ENCODE measurements at regions not wholly inside any gene's neighbourhood (a gene's known extent, or its start where the extent isn't known, plus 50 kb on each side); places are given as distances from the start of the nearest gene placed in this dataset.

DNA sequence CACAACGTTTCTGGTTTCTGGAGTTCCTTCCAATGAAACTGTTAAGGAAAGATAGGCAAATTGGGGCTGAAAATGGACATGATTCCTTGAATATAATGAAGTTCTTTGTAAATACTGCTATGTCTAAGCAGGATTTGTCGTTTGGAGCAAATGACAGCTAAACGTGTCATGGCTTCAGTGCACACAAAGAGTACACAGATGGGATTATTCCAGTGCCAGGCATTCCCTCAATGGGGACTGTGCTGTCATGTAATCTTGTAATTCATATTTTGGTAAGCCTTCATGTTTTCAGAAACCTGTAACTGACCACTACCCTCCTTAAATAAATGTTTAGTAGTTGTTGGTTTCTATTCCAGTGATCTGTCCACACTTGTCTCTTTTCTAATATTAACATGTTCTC lies 404.7 kb upstream of the CDH7 start:
- Histone ChIP-seq H4K20me1 (ENCODE audit: control insufficient read depth, extremely low read depth, insufficient read depth, low read length) (no peaks in the 10 kb centered on the region), H3K9me3 (ENCODE audit: control insufficient read depth, low read depth, low read length) (no peaks in the 10 kb centered on the region), H3K4me2 (ENCODE audit: control insufficient read depth, extremely low read depth, insufficient read depth, low read depth, low read length) (no peak overlapping the region), H3K27me3 (ENCODE audit: control insufficient read depth, extremely low read depth, insufficient read depth, low read length) (no peaks in the 10 kb centered on the region), H3K9me1 (ENCODE audit: control insufficient read depth, extremely low read depth, insufficient read depth, low read length) (no peaks in the 10 kb centered on the region), H2AFZ (ENCODE audit: control insufficient read depth, low read length) (no peak overlapping the region), H3K9ac (ENCODE audit: control insufficient read depth, extremely low read depth, insufficient read depth, low read length) (no peak overlapping the region), H3K79me2 (ENCODE audit: control insufficient read depth, insufficient read depth, low read length) (no peaks in the 10 kb centered on the region), H3K4me1 (ENCODE audit: control insufficient read depth, extremely low read depth, insufficient read depth, low read length) (no peaks in the 10 kb centered on the region), H3K36me3 (ENCODE audit: control insufficient read depth in 2 of 2, extremely low read depth in 1 of 2, insufficient read depth in 2 of 2, low read length in 2 of 2) (no peaks in the 10 kb centered on the region), H3K4me3 (ENCODE audit: control insufficient read depth in 2 of 3, extremely low read depth in 1 of 3, insufficient read depth in 2 of 3, low read depth in 1 of 3, low read length in 3 of 3) (no peak overlapping the region), H3K27ac (ENCODE audit: control insufficient read depth, insufficient read depth, low read length) (no peak overlapping the region)
- DNase-seq (ENCODE audit: low read depth, low spot score) (no peak), FAIRE-seq (no peak)
- TF ChIP-seq EZH2 (IDR thresholded peaks at IDR 0.05; ENCODE audit: low read length): no peak
- TF ChIP-seq, protein P1, sequence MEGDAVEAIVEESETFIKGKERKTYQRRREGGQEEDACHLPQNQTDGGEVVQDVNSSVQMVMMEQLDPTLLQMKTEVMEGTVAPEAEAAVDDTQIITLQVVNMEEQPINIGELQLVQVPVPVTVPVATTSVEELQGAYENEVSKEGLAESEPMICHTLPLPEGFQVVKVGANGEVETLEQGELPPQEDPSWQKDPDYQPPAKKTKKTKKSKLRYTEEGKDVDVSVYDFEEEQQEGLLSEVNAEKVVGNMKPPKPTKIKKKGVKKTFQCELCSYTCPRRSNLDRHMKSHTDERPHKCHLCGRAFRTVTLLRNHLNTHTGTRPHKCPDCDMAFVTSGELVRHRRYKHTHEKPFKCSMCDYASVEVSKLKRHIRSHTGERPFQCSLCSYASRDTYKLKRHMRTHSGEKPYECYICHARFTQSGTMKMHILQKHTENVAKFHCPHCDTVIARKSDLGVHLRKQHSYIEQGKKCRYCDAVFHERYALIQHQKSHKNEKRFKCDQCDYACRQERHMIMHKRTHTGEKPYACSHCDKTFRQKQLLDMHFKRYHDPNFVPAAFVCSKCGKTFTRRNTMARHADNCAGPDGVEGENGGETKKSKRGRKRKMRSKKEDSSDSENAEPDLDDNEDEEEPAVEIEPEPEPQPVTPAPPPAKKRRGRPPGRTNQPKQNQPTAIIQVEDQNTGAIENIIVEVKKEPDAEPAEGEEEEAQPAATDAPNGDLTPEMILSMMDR (optimal IDR thresholded peaks at IDR 0.05 in 1 of 3, IDR thresholded peaks at IDR 0.05 in 1 of 3, conservative IDR thresholded peaks at IDR 0.05 in 1 of 3; ENCODE audit: extremely low read depth in 1 of 3, insufficient read depth in 2 of 3, low read length in 3 of 3): no peak
- dilution Hi-C loops (cut with MboI; ENCODE audit: extremely low pct_ligation_motif_present, low sequenced_read_pairs): no loop called here

DNA sequence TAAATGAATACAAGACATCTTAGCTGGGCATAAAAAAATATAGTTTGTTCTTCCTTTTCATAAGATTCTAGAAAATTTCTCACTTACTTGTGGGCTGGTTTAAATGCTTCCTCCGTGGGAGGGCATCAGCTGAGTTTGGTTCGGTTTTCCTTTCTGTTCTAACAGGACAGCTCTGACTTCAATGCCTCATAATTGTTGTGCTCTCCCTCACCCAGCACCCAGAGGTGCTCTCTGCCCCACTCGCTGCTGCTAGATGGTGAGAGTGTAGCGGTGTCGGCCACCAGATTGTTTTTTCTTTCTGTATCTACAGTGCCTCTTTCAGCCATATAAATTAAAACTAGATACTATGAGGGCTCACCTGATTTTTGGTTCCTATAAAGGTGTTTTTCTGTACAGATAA lies 407.2 kb upstream of the CDH7 start:
- H2AFZ ChIP-seq (ENCODE audit: control insufficient read depth, low read length): no peak overlapping the region
- no peaks in the 10 kb centered on the region for H3K4me1 ChIP-seq (ENCODE audit: control insufficient read depth, extremely low read depth, insufficient read depth, low read length)
- H3K9ac ChIP-seq (ENCODE audit: control insufficient read depth, extremely low read depth, insufficient read depth, low read length): no peak overlapping the region
- TF ChIP-seq EZH2 (IDR thresholded peaks at IDR 0.05; ENCODE audit: low read length): no peak
- TF ChIP-seq, protein P1 (optimal IDR thresholded peaks at IDR 0.05 in 1 of 3, IDR thresholded peaks at IDR 0.05 in 1 of 3, conservative IDR thresholded peaks at IDR 0.05 in 1 of 3; ENCODE audit: extremely low read depth in 1 of 3, insufficient read depth in 2 of 3, low read length in 3 of 3): no peak
- H3K79me2 ChIP-seq (ENCODE audit: control insufficient read depth, insufficient read depth, low read length): no peaks in the 10 kb centered on the region
- H3K4me2 ChIP-seq (ENCODE audit: control insufficient read depth, extremely low read depth, insufficient read depth, low read depth, low read length): no peak overlapping the region
- FAIRE-seq (no peak), DNase-seq (ENCODE audit: low read depth, low spot score) (no peak)
- no peak overlapping the region for H3K4me3 ChIP-seq (ENCODE audit: control insufficient read depth in 2 of 3, extremely low read depth in 1 of 3, insufficient read depth in 2 of 3, low read depth in 1 of 3, low read length in 3 of 3)
- no peaks in the 10 kb centered on the region for H3K27me3 ChIP-seq (ENCODE audit: control insufficient read depth, extremely low read depth, insufficient read depth, low read length)
- dilution Hi-C loops (cut with MboI; ENCODE audit: extremely low pct_ligation_motif_present, low sequenced_read_pairs): no loop called here
- no peaks in the 10 kb centered on the region for H3K9me1 ChIP-seq (ENCODE audit: control insufficient read depth, extremely low read depth, insufficient read depth, low read length)
- no peaks in the 10 kb centered on the region for H4K20me1 ChIP-seq (ENCODE audit: control insufficient read depth, extremely low read depth, insufficient read depth, low read length)
- H3K9me3 ChIP-seq (ENCODE audit: control insufficient read depth, low read depth, low read length): no peaks in the 10 kb centered on the region
- H3K27ac ChIP-seq (ENCODE audit: control insufficient read depth, insufficient read depth, low read length): no peak overlapping the region
- no peaks in the 10 kb centered on the region for H3K36me3 ChIP-seq (ENCODE audit: control insufficient read depth in 2 of 2, extremely low read depth in 1 of 2, insufficient read depth in 2 of 2, low read length in 2 of 2)

Data from keratinocyte (primary cell).